K562 (cell line): ENCODE measurements at regions not wholly inside any gene's neighbourhood (a gene's known extent, or its start where the extent isn't known, plus 50 kb on each side); places are given as distances from the start of the nearest gene placed in this dataset.
"Not testable (repeated sequence)": the region's sequence is repeated elsewhere in the genome, so short reads cannot be mapped to it uniquely, and the experiment has no call there.

Experiments used
- ATAC-seq: fragments of 200-7000 bp; cut with Tn5 transposase; 3 replicates; pipeline ENCODE4 v1.9.1; 2020; ENCODE audit warnings: moderate library complexity
- BruUV-seq: library from RNA; stranded (reverse); fragments of 400-500 nt; replicated peaks from 2 replicates; lab custom pipeline; 2021; lab: Mats Ljungman, UMichigan
- CTCF ChIA-PET: fragments of 300-600 bp; formaldehyde crosslinking; extraction: SDS; loops from one replicate; lab custom pipeline; 2021; ENCODE audit warnings: low intra/inter-chr PET ratio; lab: Yijun Ruan, JAX
- POLR2A ChIA-PET: fragments of 300-600, 350-650 bp; sonication (Branson Sonifier 250); formaldehyde crosslinking; extraction: SDS; loops from one replicate; lab custom pipeline; 2021; ENCODE audit warnings: antibody characterized with exemption, inconsistent platforms; lab: Yijun Ruan, JAX
- DNase-seq, 4 experiments: peaks; one replicate each; pipeline versions ENCODE4 v3.0.0 to v3.0.0-alpha.2; 2011 to 2018; ENCODE audit warnings: low spot score in 3 of 4, mixed read lengths in 3 of 4; ENCODE audit errors: extremely low read depth in 1 of 4
- FAIRE-seq: peaks from 2 replicates; lab custom pipeline; 2011; peaks lifted over from hg19 to GRCh38; lab: Jason Lieb, UNC
- H2AFZ ChIP-seq: 2 replicates; pipeline ENCODE4 v1.6.0; 2011; ENCODE audit warnings: low read depth, low read length, control low read depth, inconsistent platforms
- H3K27ac ChIP-seq: fragments of 200-600 bp; 3 replicates; pipeline ENCODE4 v1.8.0; 2011; ENCODE audit warnings: low read depth, mild to moderate bottlenecking, control low read depth, inconsistent platforms, low read length, moderate library complexity, mixed read lengths; ENCODE audit errors: extremely low read depth
- H3K27me3 ChIP-seq, 2 experiments: fragments of 300-600 bp in 1 of 2; 2 replicates in 1 of 2; 3 replicates in 1 of 2; pipeline versions ENCODE4 v1.6.0 to v1.8.0; 2011; ENCODE audit warnings: inconsistent platforms in 2 of 2, low read length in 2 of 2, mild to moderate bottlenecking in 1 of 2, mixed read lengths in 1 of 2, moderate library complexity in 1 of 2; ENCODE audit not compliant: control insufficient read depth in 2 of 2, insufficient read depth in 2 of 2
- H3K36me3 ChIP-seq: fragments of 300-600 bp; 3 replicates; pipeline ENCODE4 v1.8.0; 2011; ENCODE audit warnings: mild to moderate bottlenecking, low read length, inconsistent platforms; ENCODE audit not compliant: control insufficient read depth, insufficient read depth
- H3K4me1 ChIP-seq, 2 experiments: fragments of 200-600 bp in 1 of 2; replicated peaks in 1 of 2; 2 replicates in 1 of 2; 3 replicates in 1 of 2; pipeline versions ENCODE4 v1.5.1 to v1.8.0; 2011; ENCODE audit warnings: inconsistent platforms in 2 of 2, low read length in 2 of 2, mild to moderate bottlenecking in 1 of 2, mixed read lengths in 1 of 2, moderate library complexity in 1 of 2; ENCODE audit not compliant: control insufficient read depth in 2 of 2, insufficient read depth in 2 of 2
- H3K4me2 ChIP-seq: 2 replicates; pipeline ENCODE4 v1.6.1; 2011; ENCODE audit warnings: low read length, control low read depth, inconsistent platforms, mixed read lengths; ENCODE audit not compliant: insufficient read depth
- H3K4me3 ChIP-seq: fragments of 200-600 bp; sonication (generic), shearing (Covaris generic); 2 replicates; pipeline ENCODE4 v1.5.1; 2016; ENCODE audit warnings: control low read depth, inconsistent platforms
- H3K79me2 ChIP-seq: fragments of 200-600 bp; 3 replicates; pipeline ENCODE4 v1.8.0; 2011; ENCODE audit warnings: low read length, inconsistent platforms; ENCODE audit not compliant: control insufficient read depth, insufficient read depth
- H3K9ac ChIP-seq, 2 experiments: 2 replicates each; pipeline versions ENCODE4 v1.6.0 to v1.6.1; 2011; ENCODE audit warnings: low read depth in 2 of 2, low read length in 2 of 2, control low read depth in 1 of 2, inconsistent platforms in 1 of 2, mild to moderate bottlenecking in 1 of 2, mixed read lengths in 1 of 2; ENCODE audit not compliant: insufficient read depth in 1 of 2
- H3K9me1 ChIP-seq: one replicate; pipeline ENCODE4 v1.6.0; 2011; ENCODE audit warnings: inconsistent platforms, mild to moderate bottlenecking, low read length, moderate library complexity; ENCODE audit not compliant: control insufficient read depth, insufficient read depth
- H3K9me3 ChIP-seq: replicated peaks from 2 replicates; pipeline ENCODE4 v1.5.1; 2011; ENCODE audit warnings: low read depth, low read length, inconsistent platforms; ENCODE audit not compliant: control insufficient read depth, insufficient read depth
- H4K20me1 ChIP-seq: replicated peaks from 2 replicates; pipeline ENCODE4 v1.6.1; 2011; ENCODE audit warnings: low read length, inconsistent platforms, mixed read lengths; ENCODE audit not compliant: control insufficient read depth, insufficient read depth
- ARID2 ChIP-seq: fragments of 450-650 bp; IDR thresholded peaks from 2 replicates; pipeline ENCODE4 v1.6.1; 2017; ENCODE audit warnings: antibody characterized with exemption, mild to moderate bottlenecking
- ERF ChIP-seq: fragments of 450-650 bp; formaldehyde crosslinking; IDR thresholded peaks from 2 replicates; pipeline ENCODE4 v1.4.0; 2020; ENCODE audit warnings: mild to moderate bottlenecking, mixed read lengths
- HOXB6 ChIP-seq: fragments of 250-450 bp; sonication (Bioruptor Pico); IDR thresholded peaks from 2 replicates; pipeline ENCODE4 v1.5.1; 2022; ENCODE audit warnings: mild to moderate bottlenecking, borderline replicate concordance
- PHTF2 ChIP-seq: fragments of 250-450 bp; sonication (Bioruptor Pico); IDR thresholded peaks from 2 replicates; pipeline ENCODE4 v1.5.0; 2021; ENCODE audit warnings: mild to moderate bottlenecking
- POLR2B ChIP-seq: fragments of 450-650 bp; IDR thresholded peaks from 2 replicates; pipeline ENCODE4 v1.6.1; 2018; ENCODE audit warnings: low read depth; ENCODE audit not compliant: partially characterized antibody
- POLR3G ChIP-seq: IDR thresholded peaks from 2 replicates; pipeline ENCODE4 v1.6.1; 2011; ENCODE audit not compliant: insufficient read length, insufficient replicate concordance; ENCODE audit errors: extremely low read depth
- RAD21 ChIP-seq, 2 experiments: fragments of 250-450 bp in 1 of 2; fragments of 450-650 bp in 1 of 2; sonication (Bioruptor Pico) in 1 of 2; formaldehyde crosslinking in 1 of 2; IDR thresholded peaks in 1 of 2; conservative IDR thresholded peaks in 1 of 2; 2 replicates each; pipeline versions ENCODE4 v1.4.0 to v1.8.0; 2020 to 2022; ENCODE audit warnings: mild to moderate bottlenecking in 2 of 2, moderate library complexity in 1 of 2
- RUNX1 ChIP-seq: sonication (generic); IDR thresholded peaks from 2 replicates; pipeline ENCODE4 v1.6.1; 2016; ENCODE audit warnings: antibody characterized with exemption, low read depth
- XRCC4 ChIP-seq: IDR thresholded peaks from one replicate; pipeline ENCODE4 v1.6.1; 2011; ENCODE audit not compliant: insufficient read depth, insufficient read length; ENCODE audit errors: extremely low read depth
- WGBS: fragments of 100-300 bp; shearing (Covaris generic); methylation state at CpG from one replicate; pipeline ENCODE4 v1.1.6; 2016; ENCODE audit warnings: low coverage, mixed read lengths; ENCODE audit not compliant: insufficient coverage; ENCODE audit errors: missing lambda C conversion rate; 5-methylcytosine and 5-hydroxymethylcytosine counted together
- in situ Hi-C: fragments of 300-500 bp; cut with MboI; formaldehyde crosslinking; loops from 4 replicates; pipeline ENCODE4 v1.15.0; 2018; ENCODE audit warnings: inconsistent platforms, mixed read lengths
- intact Hi-C: fragments of 100-400 bp; cut with micrococcal nuclease; formaldehyde crosslinking; loops from 2 replicates; pipeline ENCODE4 v1.14.2; 2022
- TF ChIP-seq, protein P1 (sequence below): fragments of 450-650 bp; formaldehyde crosslinking; IDR thresholded peaks from 2 replicates; pipeline ENCODE4 v1.4.0; 2020; ENCODE audit warnings: mild to moderate bottlenecking, moderate library complexity

DNA sequence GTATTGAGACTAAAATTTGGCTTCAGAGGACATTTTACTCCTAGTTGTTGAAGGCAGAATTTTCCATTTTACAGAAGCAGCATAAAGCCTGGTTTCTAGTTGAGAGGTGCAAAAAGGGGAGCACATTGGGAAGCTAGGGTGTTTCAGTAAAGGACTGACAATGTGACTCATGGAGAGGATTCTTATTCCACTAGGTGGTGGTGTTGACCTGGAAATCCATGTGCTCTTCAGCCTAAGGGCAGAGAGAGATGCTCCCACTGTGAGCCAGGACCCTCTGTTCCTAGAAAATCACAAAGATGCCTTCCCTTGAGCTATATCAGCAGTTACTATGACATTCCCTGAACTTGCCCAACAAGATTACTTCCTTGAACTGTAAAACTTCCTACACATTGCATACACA is 687.8 kb downstream of the IPMK start:
- H3K79me2 ChIP-seq, result no peaks in the 10 kb centered on the region
- DNase-seq, result peak in 1 of 4 experiments; percentile 6
- no peaks in the 10 kb centered on the region for H3K9me3 ChIP-seq
- no peak overlapping the region for H3K9ac ChIP-seq
- H3K27ac ChIP-seq, result no peak overlapping the region
- TF ChIP-seq ERF (CRISPR knock-in tag), result no peak
- peak in 1 of 2 experiments; percentile 31; a peak in 2 of 4 replicates for TF ChIP-seq RAD21 (CRISPR knock-in tag; conservative IDR thresholded peaks at IDR 0.05 in 1 of 2, IDR thresholded peaks at IDR 0.05 in 1 of 2)
- no peak overlapping the region for H3K4me2 ChIP-seq
- no peak overlapping the region for H2AFZ ChIP-seq
- ATAC-seq, result no peak
- intact Hi-C loops, result no loop called here
- in situ Hi-C loops, result no loop called here
- H3K36me3 ChIP-seq, result no peaks in the 10 kb centered on the region
- no peaks in the 10 kb centered on the region for H3K4me1 ChIP-seq
- ChIA-PET CTCF (no interaction called here), POLR2A (no interaction called here)
- H3K4me3 ChIP-seq, result no peak overlapping the region
- no peak for FAIRE-seq
- no peaks in the 10 kb centered on the region for H4K20me1 ChIP-seq
- no peaks in the 10 kb centered on the region for H3K27me3 ChIP-seq
- no TSS peak for BruUV-seq
- H3K9me1 ChIP-seq, result no peaks in the 10 kb centered on the region

DNA sequence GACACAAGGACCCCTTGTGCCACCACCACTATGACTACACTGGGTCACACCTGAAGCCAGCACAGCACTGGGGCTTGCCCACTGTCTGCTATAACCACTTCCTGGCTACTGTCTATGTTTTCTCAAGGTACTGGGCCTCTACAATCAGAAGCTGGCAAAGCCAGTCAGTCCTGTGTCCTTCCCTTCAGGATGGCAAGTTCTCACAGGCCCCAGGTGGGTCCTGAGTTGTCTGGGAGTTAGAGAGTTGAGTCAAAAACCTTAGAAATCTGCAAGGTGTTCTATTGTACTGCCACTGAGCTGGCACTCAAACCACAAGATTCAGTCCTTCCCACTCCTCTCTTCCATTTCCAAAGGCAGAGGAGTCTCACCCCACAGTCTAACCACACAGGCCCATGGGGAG is 705.5 kb downstream of the IPMK start:
- no peak for FAIRE-seq
- intact Hi-C loops (no loop called here), in situ Hi-C loops (no loop called here)
- BruUV-seq, result no TSS peak
- no peak for DNase-seq
- TF ChIP-seq RUNX1 (no peak), XRCC4 (no peak), POLR2B (no peak), PHTF2 (CRISPR knock-in tag) (no peak), POLR3G (no peak), HOXB6 (no peak), ARID2 (no peak)
- TF ChIP-seq, protein P1, sequence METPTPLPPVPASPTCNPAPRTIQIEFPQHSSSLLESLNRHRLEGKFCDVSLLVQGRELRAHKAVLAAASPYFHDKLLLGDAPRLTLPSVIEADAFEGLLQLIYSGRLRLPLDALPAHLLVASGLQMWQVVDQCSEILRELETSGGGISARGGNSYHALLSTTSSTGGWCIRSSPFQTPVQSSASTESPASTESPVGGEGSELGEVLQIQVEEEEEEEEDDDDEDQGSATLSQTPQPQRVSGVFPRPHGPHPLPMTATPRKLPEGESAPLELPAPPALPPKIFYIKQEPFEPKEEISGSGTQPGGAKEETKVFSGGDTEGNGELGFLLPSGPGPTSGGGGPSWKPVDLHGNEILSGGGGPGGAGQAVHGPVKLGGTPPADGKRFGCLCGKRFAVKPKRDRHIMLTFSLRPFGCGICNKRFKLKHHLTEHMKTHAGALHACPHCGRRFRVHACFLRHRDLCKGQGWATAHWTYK (CRISPR knock-in tag), result no peak
- H3K9me1 ChIP-seq, result no peaks in the 10 kb centered on the region
- no peak overlapping the region for H3K9ac ChIP-seq
- H4K20me1 ChIP-seq, result no peaks in the 10 kb centered on the region
- ChIA-PET POLR2A (no interaction called here), CTCF (no interaction called here)
- ATAC-seq, result no peak
- H3K4me3 ChIP-seq, result no peak overlapping the region
- no peaks in the 10 kb centered on the region for H3K4me1 ChIP-seq
- no peak overlapping the region for H3K27ac ChIP-seq
- no peak overlapping the region for H3K4me2 ChIP-seq
- H3K79me2 ChIP-seq, result no peaks in the 10 kb centered on the region
- no peaks in the 10 kb centered on the region for H3K36me3 ChIP-seq
- H2AFZ ChIP-seq, result no peak overlapping the region
- H3K9me3 ChIP-seq, result no peaks in the 10 kb centered on the region; the same call in 1 of the 2 replicates
- H3K27me3 ChIP-seq, result no peaks in the 10 kb centered on the region

DNA sequence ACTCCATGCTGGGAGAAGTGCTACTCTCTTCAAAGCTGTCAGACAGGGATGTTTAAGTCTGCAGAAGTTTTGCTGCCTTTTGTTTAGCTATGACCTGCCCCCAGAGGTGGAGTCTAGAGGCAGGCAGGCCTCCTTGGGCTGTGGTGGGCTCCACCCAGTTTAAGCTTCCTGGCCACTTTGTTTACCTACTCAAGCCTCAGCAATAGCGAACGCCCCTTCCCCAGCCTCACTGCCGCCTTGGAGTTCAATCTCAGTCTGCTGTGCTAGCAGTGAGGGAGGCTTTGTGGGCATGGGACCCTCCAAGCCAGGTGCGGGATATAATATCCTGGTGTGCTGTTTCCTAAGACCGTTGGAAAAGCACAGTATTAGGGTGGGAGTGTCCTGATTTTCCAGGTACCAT is 715.9 kb downstream of the IPMK start:
- WGBS, result 2% methylated on average over 5 of the region's 5 CpGs
- FAIRE-seq, H3K4me2 ChIP-seq, POLR2A ChIA-PET, in situ Hi-C loops, ATAC-seq, CTCF ChIA-PET, H3K9me1 ChIP-seq, DNase-seq, H3K27me3 ChIP-seq, BruUV-seq, H3K9me3 ChIP-seq, intact Hi-C loops, H3K36me3 ChIP-seq, H3K79me2 ChIP-seq, H4K20me1 ChIP-seq, H3K4me1 ChIP-seq, H2AFZ ChIP-seq, H3K4me3 ChIP-seq, H3K9ac ChIP-seq, H3K27ac ChIP-seq: not testable (repeated sequence)
